GM19467 (cell line): ENCODE measurements at regions not wholly inside any gene's neighbourhood (a gene's known extent, or its start where the extent isn't known, plus 50 kb on each side); places are given as distances from the start of the nearest gene placed in this dataset.

Source experiments
- ATAC-seq: cut with Tn5 transposase; IDR thresholded peaks from one replicate; pipeline ENCODE4 v1.9.1; 2021; ENCODE audit warnings: mild to moderate bottlenecking, moderate library complexity; ENCODE audit not compliant: unreplicated experiment

DNA sequence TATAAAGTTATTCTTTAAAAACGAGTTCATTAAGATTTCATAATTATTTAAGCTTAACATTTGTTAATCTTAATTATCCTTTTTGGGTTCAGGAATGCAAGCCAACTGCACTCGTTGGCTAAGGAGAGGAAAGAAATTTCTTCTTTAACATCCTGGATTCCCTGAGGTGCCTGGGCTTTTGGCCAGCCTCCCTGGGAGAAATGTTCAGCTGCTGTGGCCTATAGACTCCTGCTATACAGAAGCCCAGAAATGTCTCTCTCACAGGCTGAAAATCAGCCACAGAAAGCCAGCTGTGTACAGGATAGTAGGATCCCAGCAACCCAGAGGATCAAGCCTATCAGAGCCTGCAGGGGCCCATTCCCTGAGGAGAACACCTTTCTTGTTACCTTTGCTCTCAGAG is 430.3 kb downstream of the XIRP2 start:
- ATAC-seq: no peak

DNA sequence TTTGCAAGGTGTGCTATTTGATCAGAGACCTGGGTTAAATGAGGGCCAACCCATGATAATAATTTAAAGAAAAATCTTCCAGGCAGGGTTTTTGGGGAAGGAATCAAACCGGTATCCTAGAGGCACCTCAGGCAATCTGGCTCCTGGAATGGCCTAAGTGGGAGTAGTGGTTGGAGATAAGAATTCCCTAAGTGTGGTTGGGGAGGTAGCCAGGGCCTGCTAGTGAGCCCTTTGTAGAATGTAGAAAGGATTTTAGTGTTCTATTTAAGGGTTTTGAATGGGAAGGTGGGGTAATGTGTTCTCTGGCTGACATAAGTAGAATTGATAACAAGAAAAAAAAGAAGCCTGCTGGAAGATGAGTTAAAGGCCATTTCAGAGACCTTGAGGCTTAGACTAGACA is 422.2 kb downstream of the XIRP2 start:
- ATAC-seq: no peak
